Tibial nerve (tissue), 4 donors: ENCODE measurements at regions not wholly inside any gene's neighbourhood (a gene's known extent, or its start where the extent isn't known, plus 50 kb on each side); places are given as distances from the start of the nearest gene placed in this dataset.

ENCODE experiments used
- EP300 ChIP-seq, 2 donors: sonication (generic); formaldehyde crosslinking; IDR thresholded peaks; one replicate each; pipeline ENCODE4 v1.6.1; 2017; ENCODE audit warnings: antibody characterized with exemption in 2 of 2, mild to moderate bottlenecking in 1 of 2
- POLR2A ChIP-seq, 2 donors: fragments of 450-650 bp; IDR thresholded peaks; one replicate each; pipeline ENCODE4 v1.6.1; 2017; ENCODE audit warnings: antibody characterized with exemption in 2 of 2, mild to moderate bottlenecking in 2 of 2, moderate library complexity in 2 of 2
- TF ChIP-seq, protein P1 (sequence below), 5 experiments: fragments of 200-600 bp in 3 of 5; fragments of 450-650 bp in 2 of 5; sonication (generic) in 3 of 5; IDR thresholded peaks; one replicate each; pipeline ENCODE4 v1.5.1; 2016 to 2019; ENCODE audit warnings: antibody characterized with exemption in 5 of 5, mild to moderate bottlenecking in 3 of 5, moderate library complexity in 2 of 5

DNA sequence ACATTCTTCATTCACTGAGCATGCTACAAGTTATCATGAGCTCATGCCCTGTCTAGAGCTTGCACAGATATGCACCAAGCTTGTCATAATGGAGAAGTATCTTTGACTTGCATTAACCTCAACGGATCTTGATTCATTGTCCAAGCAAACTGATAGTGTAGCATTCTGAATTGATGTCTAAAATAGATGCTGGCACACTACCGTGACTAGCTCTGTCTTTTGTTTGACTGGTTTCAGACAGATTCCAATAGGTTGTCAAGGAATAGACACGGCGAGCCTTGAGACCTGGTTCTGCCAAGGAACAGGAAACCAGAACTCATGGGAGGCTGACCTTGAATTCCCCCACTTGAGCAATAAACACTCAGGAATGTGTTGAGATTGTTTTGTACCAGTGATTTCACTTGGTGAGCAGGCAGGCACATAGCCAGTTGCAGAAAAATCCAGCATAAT is 1153.1 kb upstream of the GJE1 start:
- TF ChIP-seq, protein P1, sequence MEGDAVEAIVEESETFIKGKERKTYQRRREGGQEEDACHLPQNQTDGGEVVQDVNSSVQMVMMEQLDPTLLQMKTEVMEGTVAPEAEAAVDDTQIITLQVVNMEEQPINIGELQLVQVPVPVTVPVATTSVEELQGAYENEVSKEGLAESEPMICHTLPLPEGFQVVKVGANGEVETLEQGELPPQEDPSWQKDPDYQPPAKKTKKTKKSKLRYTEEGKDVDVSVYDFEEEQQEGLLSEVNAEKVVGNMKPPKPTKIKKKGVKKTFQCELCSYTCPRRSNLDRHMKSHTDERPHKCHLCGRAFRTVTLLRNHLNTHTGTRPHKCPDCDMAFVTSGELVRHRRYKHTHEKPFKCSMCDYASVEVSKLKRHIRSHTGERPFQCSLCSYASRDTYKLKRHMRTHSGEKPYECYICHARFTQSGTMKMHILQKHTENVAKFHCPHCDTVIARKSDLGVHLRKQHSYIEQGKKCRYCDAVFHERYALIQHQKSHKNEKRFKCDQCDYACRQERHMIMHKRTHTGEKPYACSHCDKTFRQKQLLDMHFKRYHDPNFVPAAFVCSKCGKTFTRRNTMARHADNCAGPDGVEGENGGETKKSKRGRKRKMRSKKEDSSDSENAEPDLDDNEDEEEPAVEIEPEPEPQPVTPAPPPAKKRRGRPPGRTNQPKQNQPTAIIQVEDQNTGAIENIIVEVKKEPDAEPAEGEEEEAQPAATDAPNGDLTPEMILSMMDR (IDR thresholded peaks at IDR 0.05) = no peak
- peak in 1 of 2 donors; percentile 78 for TF ChIP-seq EP300 (IDR thresholded peaks at IDR 0.05)
- TF ChIP-seq POLR2A (IDR thresholded peaks at IDR 0.05) = no peak
